ENCODE measurements at regions not wholly inside any gene's neighbourhood (a gene's known extent, or its start where the extent isn't known, plus 50 kb on each side); places are given as distances from the start of the nearest gene placed in this dataset.

- Histone ChIP-seq H2BK15ac (ENCODE audit: low read depth, low read length) (no peak overlapping the region), H3K4ac (ENCODE audit: low read depth, low read length) (no peak overlapping the region), H4K5ac (ENCODE audit: insufficient read length, low read depth, low read length) (no peak overlapping the region), H3K79me1 (ENCODE audit: insufficient read depth, low read depth, low read length, poor library complexity, severe bottlenecking) (no peaks in the 10 kb centered on the region), H3K14ac (ENCODE audit: insufficient read depth, low read length) (no peak overlapping the region), H4K91ac (ENCODE audit: insufficient read length, low read depth, low read length) (no peak overlapping the region), H3K23ac (ENCODE audit: insufficient read length, low read depth, low read length) (no peak overlapping the region), H3K4me1 (ENCODE audit: insufficient read depth, low read length) (no peaks in the 10 kb centered on the region), H3K4me2 (ENCODE audit: insufficient read depth, insufficient read length, low read length) (no peak overlapping the region), H3K9me3 (ENCODE audit: control insufficient read depth, low read depth, low read length) (no peaks in the 10 kb centered on the region), H3K9ac (ENCODE audit: extremely low read depth, insufficient read length, low read length) (no peak overlapping the region), H2BK20ac (ENCODE audit: low read depth, low read length, poor library complexity, severe bottlenecking) (no peak overlapping the region), H3K27ac (ENCODE audit: insufficient read length, low read depth, low read length) (no peak overlapping the region), H2BK5ac (ENCODE audit: insufficient read length, low read length) (no peak overlapping the region), H2BK120ac (ENCODE audit: low read depth, low read length, poor library complexity, severe bottlenecking) (no peak overlapping the region), H4K8ac (replicated peaks; ENCODE audit: insufficient read length, low read depth, low read length) (no peak overlapping the region), H3K79me2 (ENCODE audit: insufficient read depth, low read length) (no peaks in the 10 kb centered on the region), H2BK12ac (ENCODE audit: insufficient read length, low read depth, low read length) (no peak overlapping the region), H2AK5ac (ENCODE audit: insufficient read length, low read length) (no peak overlapping the region), H3K23me2 (ENCODE audit: insufficient read length, low read depth, low read length, poor library complexity, severe bottlenecking) (no peaks in the 10 kb centered on the region), H3T11ph (ENCODE audit: low read length) (no peak overlapping the region), H3K56ac (ENCODE audit: insufficient read length, low read depth, low read length) (no peak overlapping the region), H4K20me1 (ENCODE audit: control insufficient read depth, insufficient read depth, insufficient read length) (no peaks in the 10 kb centered on the region), H3K18ac (ENCODE audit: insufficient read length, low read depth, low read length) (no peak overlapping the region), H3K27me3 (ENCODE audit: insufficient read depth, low read length) (no peaks in the 10 kb centered on the region), H2AFZ (ENCODE audit: low read length) (no peak overlapping the region)
- WGBS (ENCODE audit: extremely low coverage, insufficient read length, low lambda C conversion rate), result no CpG with 5 or more reads among the region's 1 CpG
- TF ChIP-seq CTCF (conservative IDR thresholded peaks at IDR 0.05), result no peak
- H3K27ac Mint-ChIP-seq, result no peak overlapping the region
- no peak overlapping the region for H3K4me3 Mint-ChIP-seq
- DNase-seq, result no peak
- peaks cover 11 to 18% of the 10 kb centered on the region in 2 experiments for H3K4me1 Mint-ChIP-seq
- H3K27me3 Mint-ChIP-seq (ENCODE audit: low read depth), result no peaks in the 10 kb centered on the region
- H3K9me3 Mint-ChIP-seq, result no peaks in the 10 kb centered on the region; a peak in 1 of 5 replicates
- H3K36me3 Mint-ChIP-seq (ENCODE audit: insufficient read depth in 1 of 3, low read depth in 3 of 3), result no peaks in the 10 kb centered on the region
Measured at GRCh38 chr2:107700073-107700472, 126.6 kb upstream of the RGPD4 start.

Measured in H9 (cell line).